ENCODE measurements at regions not wholly inside any gene's neighbourhood (a gene's known extent, or its start where the extent isn't known, plus 50 kb on each side); places are given as distances from the start of the nearest gene placed in this dataset.

- no peaks in the 10 kb centered on the region for H3K36me3 Mint-ChIP-seq (ENCODE audit: low read depth)
- H3K4me1 Mint-ChIP-seq, result peaks cover 12% of the 10 kb centered on the region
- H3K27me3 Mint-ChIP-seq (ENCODE audit: low read depth, poor library complexity), result peaks cover 3% of the 10 kb centered on the region
- no peak for DNase-seq
- no peaks in the 10 kb centered on the region for H3K9me3 Mint-ChIP-seq
- no peak overlapping the region for H3K27ac Mint-ChIP-seq
- no peak overlapping the region for H3K4me3 Mint-ChIP-seq
- no peak for TF ChIP-seq CTCF (IDR thresholded peaks at IDR 0.05)
Measured at GRCh38 chr6:109916759-109917158, 61.4 kb upstream of the GPR6 start.

- no peak for TF ChIP-seq CTCF (IDR thresholded peaks at IDR 0.05)
- H3K9me3 Mint-ChIP-seq, result no peaks in the 10 kb centered on the region
- DNase-seq, result no peak
- H3K27ac Mint-ChIP-seq, result no peak overlapping the region
- H3K27me3 Mint-ChIP-seq (ENCODE audit: low read depth, poor library complexity), result peaks cover 8% of the 10 kb centered on the region
- H3K4me3 Mint-ChIP-seq, result no peak overlapping the region
- no peaks in the 10 kb centered on the region for H3K4me1 Mint-ChIP-seq
- H3K36me3 Mint-ChIP-seq (ENCODE audit: low read depth), result no peaks in the 10 kb centered on the region
Measured at GRCh38 chr6:109918227-109918626, 59.9 kb upstream of the GPR6 start.

- H3K9me3 Mint-ChIP-seq, result no peaks in the 10 kb centered on the region
- H3K36me3 Mint-ChIP-seq (ENCODE audit: low read depth), result no peaks in the 10 kb centered on the region
- H3K4me3 Mint-ChIP-seq, result no peak overlapping the region
- peaks cover 10% of the 10 kb centered on the region for H3K27me3 Mint-ChIP-seq (ENCODE audit: low read depth, poor library complexity)
- no peak for DNase-seq
- TF ChIP-seq CTCF (IDR thresholded peaks at IDR 0.05), result no peak
- no peak overlapping the region for H3K27ac Mint-ChIP-seq
- H3K4me1 Mint-ChIP-seq, result peaks cover 5% of the 10 kb centered on the region
Measured at GRCh38 chr6:109920911-109921310, 57.2 kb upstream of the GPR6 start.

GRCh38 chr6:109922851-109923250, 55.3 kb upstream of the GPR6 start:
- DNase-seq, result no peak
- Mint-ChIP-seq H3K27ac (no peak overlapping the region), H3K4me1 (peaks cover 5% of the 10 kb centered on the region), H3K9me3 (no peaks in the 10 kb centered on the region), H3K27me3 (ENCODE audit: low read depth, poor library complexity) (peaks cover 10% of the 10 kb centered on the region), H3K4me3 (no peak overlapping the region), H3K36me3 (ENCODE audit: low read depth) (no peaks in the 10 kb centered on the region)
- no peak for TF ChIP-seq CTCF (IDR thresholded peaks at IDR 0.05)

GRCh38 chr6:109925075-109925474, 53.0 kb upstream of the GPR6 start:
- H3K27me3 Mint-ChIP-seq (ENCODE audit: low read depth, poor library complexity), result peaks cover 10% of the 10 kb centered on the region
- H3K9me3 Mint-ChIP-seq, result no peaks in the 10 kb centered on the region
- DNase-seq, result no peak
- no peak overlapping the region for H3K4me3 Mint-ChIP-seq
- H3K4me1 Mint-ChIP-seq, result peaks cover 5% of the 10 kb centered on the region
- H3K27ac Mint-ChIP-seq, result no peak overlapping the region
- no peak for TF ChIP-seq CTCF (IDR thresholded peaks at IDR 0.05)
- no peaks in the 10 kb centered on the region for H3K36me3 Mint-ChIP-seq (ENCODE audit: low read depth)

GRCh38 chr6:109927052-109927451, 51.1 kb upstream of the GPR6 start:
- Mint-ChIP-seq H3K27ac (no peak overlapping the region), H3K4me1 (peaks cover 5% of the 10 kb centered on the region), H3K27me3 (ENCODE audit: low read depth, poor library complexity) (peaks cover 10% of the 10 kb centered on the region), H3K36me3 (ENCODE audit: low read depth) (no peaks in the 10 kb centered on the region), H3K4me3 (no peak overlapping the region), H3K9me3 (no peaks in the 10 kb centered on the region)
- TF ChIP-seq CTCF (IDR thresholded peaks at IDR 0.05), result no peak
- no peak for DNase-seq
